GM23248 (cell line): ENCODE measurements at regions not wholly inside any gene's neighbourhood (a gene's known extent, or its start where the extent isn't known, plus 50 kb on each side); places are given as distances from the start of the nearest gene placed in this dataset.

Experiments
- DNase-seq: peaks from one replicate; pipeline ENCODE4 v3.0.0-alpha.2; 2015
- H2AFZ ChIP-seq: fragments of 200-600 bp; sonication (generic); 2 replicates; pipeline ENCODE4 v1.6.1; 2016; ENCODE audit warnings: antibody characterized with exemption
- H3F3A ChIP-seq: fragments of 200-600 bp; sonication (generic); 2 replicates; pipeline ENCODE4 v1.6.1; 2016; ENCODE audit warnings: mild to moderate bottlenecking, antibody characterized with exemption, mixed run types; ENCODE audit not compliant: insufficient read depth
- H3K27ac ChIP-seq: fragments of 200-600 bp; sonication (generic); 2 replicates; pipeline ENCODE4 v1.5.1; 2016; ENCODE audit warnings: mild to moderate bottlenecking
- H3K27me3 ChIP-seq: fragments of 200-600 bp; sonication (generic); replicated peaks from 2 replicates; pipeline ENCODE4 v1.6.1; 2016; ENCODE audit warnings: mild to moderate bottlenecking; ENCODE audit not compliant: insufficient read depth
- H3K36me3 ChIP-seq: fragments of 200-600 bp; sonication (generic); 2 replicates; pipeline ENCODE4 v1.6.1; 2016; ENCODE audit warnings: low read depth, mild to moderate bottlenecking
- H3K4me1 ChIP-seq: fragments of 200-600 bp; sonication (generic); 2 replicates; pipeline ENCODE4 v1.6.1; 2016; ENCODE audit warnings: mild to moderate bottlenecking; ENCODE audit not compliant: insufficient read depth
- H3K4me2 ChIP-seq: fragments of 200-600 bp; sonication (generic); one replicate; pipeline ENCODE4 v1.6.1; 2016; ENCODE audit warnings: mild to moderate bottlenecking; ENCODE audit not compliant: unreplicated experiment
- H3K4me3 ChIP-seq: fragments of 200-600 bp; sonication (generic); 2 replicates; pipeline ENCODE4 v1.5.1; 2016; ENCODE audit warnings: mild to moderate bottlenecking
- H3K79me2 ChIP-seq: fragments of 200-600 bp; sonication (generic); 2 replicates; pipeline ENCODE4 v1.6.1; 2016; ENCODE audit warnings: mild to moderate bottlenecking; ENCODE audit not compliant: insufficient read depth
- H3K9ac ChIP-seq: fragments of 200-600 bp; sonication (generic); 2 replicates; pipeline ENCODE4 v1.6.1; 2016; ENCODE audit warnings: mild to moderate bottlenecking
- H3K9me2 ChIP-seq: fragments of 200-600 bp; sonication (generic); 2 replicates; pipeline ENCODE4 v1.6.1; 2016; ENCODE audit warnings: mixed run types, mild to moderate bottlenecking, moderate library complexity; ENCODE audit not compliant: insufficient read depth
- H3K9me3 ChIP-seq: fragments of 200-600 bp; sonication (generic); one replicate; pipeline ENCODE4 v1.6.1; 2017; ENCODE audit warnings: low read depth
- H4K20me1 ChIP-seq: fragments of 200-600 bp; sonication (generic); 2 replicates; pipeline ENCODE4 v1.6.0; 2016; ENCODE audit not compliant: insufficient read depth
- EZH2 ChIP-seq: fragments of 200-600 bp; sonication (generic); IDR thresholded peaks from 2 replicates; pipeline ENCODE4 v1.6.1; 2018; ENCODE audit warnings: antibody characterized with exemption, mild to moderate bottlenecking; ENCODE audit not compliant: insufficient read depth, poor library complexity, severe bottlenecking
- EZH2phosphoT487 ChIP-seq: fragments of 200-600 bp; sonication (generic); IDR thresholded peaks from 2 replicates; pipeline ENCODE4 v1.6.1; 2018; ENCODE audit warnings: antibody characterized with exemption, moderate library complexity, mild to moderate bottlenecking, low read depth; ENCODE audit not compliant: insufficient read depth
- WGBS, 2 experiments: methylation state at CpG; one replicate each; pipeline ENCODE4 v1.1.6; 2015 to 2017; ENCODE audit warnings: low lambda C conversion rate in 2 of 2, low coverage in 1 of 2; ENCODE audit errors: missing lambda C conversion rate in 2 of 2; 5-methylcytosine and 5-hydroxymethylcytosine counted together
- in situ Hi-C: fragments of 300-500 bp; cut with MboI; formaldehyde crosslinking; loops from 2 replicates; pipeline ENCODE4 v1.15.0; 2020

- no peak overlapping the region for H3K4me2 ChIP-seq
- no peak overlapping the region for H2AFZ ChIP-seq
- no peaks in the 10 kb centered on the region for H3K79me2 ChIP-seq
- no peaks in the 10 kb centered on the region for H3K9me2 ChIP-seq
- no peaks in the 10 kb centered on the region for H3K36me3 ChIP-seq
- H3F3A ChIP-seq, result no peaks in the 10 kb centered on the region
- no peaks in the 10 kb centered on the region for H4K20me1 ChIP-seq
- H3K4me3 ChIP-seq, result no peak overlapping the region
- in situ Hi-C loops, result no loop called here
- no peak for DNase-seq
- no peak overlapping the region for H3K9ac ChIP-seq
- WGBS, 2 experiments, result 60 to 63% methylated on average over 6 of the region's 6 CpGs
- peaks cover 36% of the 10 kb centered on the region for H3K27me3 ChIP-seq
- H3K4me1 ChIP-seq, result no peaks in the 10 kb centered on the region
- no peaks in the 10 kb centered on the region for H3K9me3 ChIP-seq
- H3K27ac ChIP-seq, result no peak overlapping the region
- TF ChIP-seq EZH2phosphoT487 (no peak), EZH2 (no peak)
Observed at GRCh38 chr4:159041054-159042034, 61.5 kb upstream of the RAPGEF2 start.

- Histone ChIP-seq H3K9me3 (no peaks in the 10 kb centered on the region), H4K20me1 (no peaks in the 10 kb centered on the region), H3K27ac (no peak overlapping the region), H3K4me1 (no peaks in the 10 kb centered on the region), H3K9ac (no peak overlapping the region), H3K79me2 (no peaks in the 10 kb centered on the region), H3K4me3 (no peak overlapping the region), H3K9me2 (no peaks in the 10 kb centered on the region), H3F3A (no peaks in the 10 kb centered on the region), H3K27me3 (peaks cover 29% of the 10 kb centered on the region), H3K36me3 (no peaks in the 10 kb centered on the region), H2AFZ (no peak overlapping the region), H3K4me2 (no peak overlapping the region)
- TF ChIP-seq EZH2phosphoT487 (no peak), EZH2 (no peak)
- WGBS, 2 experiments, result 44 to 50% methylated on average over 5 of the region's 5 CpGs
- in situ Hi-C loops, result no loop called here
- DNase-seq, result no peak
Observed at GRCh38 chr4:159042097-159042605, 60.7 kb upstream of the RAPGEF2 start.

- no peak for DNase-seq
- 44 to 54% methylated on average over 4 of the region's 4 CpGs for WGBS, 2 experiments
- Histone ChIP-seq H4K20me1 (no peaks in the 10 kb centered on the region), H3K4me3 (no peak overlapping the region), H3K27ac (no peak overlapping the region), H3K9me3 (no peaks in the 10 kb centered on the region), H3F3A (peaks cover 5% of the 10 kb centered on the region; the same call in 1 of the 2 replicates), H2AFZ (no peak overlapping the region), H3K36me3 (no peaks in the 10 kb centered on the region), H3K4me1 (0 out of 2 replicates have a peak, but pooled peaks cover under 1% of the 10 kb centered on the region), H3K79me2 (no peaks in the 10 kb centered on the region), H3K9me2 (no peaks in the 10 kb centered on the region), H3K27me3 (peaks cover 26% of the 10 kb centered on the region), H3K4me2 (no peak overlapping the region), H3K9ac (no peak overlapping the region)
- no peak for TF ChIP-seq EZH2phosphoT487
- no peak for TF ChIP-seq EZH2
- in situ Hi-C loops, result no loop called here
Observed at GRCh38 chr4:159042868-159043267, 60.0 kb upstream of the RAPGEF2 start.

GRCh38 chr4:159043861-159044260 is 59.0 kb upstream of the RAPGEF2 start:
- 57 to 58% methylated on average over 3 of the region's 3 CpGs for WGBS, 2 experiments
- H2AFZ ChIP-seq, result no peak overlapping the region
- H3K9me2 ChIP-seq, result no peaks in the 10 kb centered on the region
- peaks cover 26% of the 10 kb centered on the region for H3K27me3 ChIP-seq
- peaks cover 6% of the 10 kb centered on the region for H3K4me1 ChIP-seq
- no peaks in the 10 kb centered on the region for H3K36me3 ChIP-seq
- H3K27ac ChIP-seq, result no peak overlapping the region
- no peak overlapping the region for H3K9ac ChIP-seq
- peaks cover 7% of the 10 kb centered on the region; the same call in 1 of the 2 replicates for H3F3A ChIP-seq
- no peak for DNase-seq
- no peaks in the 10 kb centered on the region for H4K20me1 ChIP-seq
- in situ Hi-C loops, result no loop called here
- TF ChIP-seq EZH2, result no peak
- H3K9me3 ChIP-seq, result no peaks in the 10 kb centered on the region
- H3K79me2 ChIP-seq, result no peaks in the 10 kb centered on the region
- H3K4me3 ChIP-seq, result no peak overlapping the region
- no peak overlapping the region for H3K4me2 ChIP-seq
